HG02943 (cell line): ENCODE measurements at regions not wholly inside any gene's neighbourhood (a gene's known extent, or its start where the extent isn't known, plus 50 kb on each side); places are given as distances from the start of the nearest gene placed in this dataset.
"Not testable (repeated sequence)": the region's sequence is repeated elsewhere in the genome, so short reads cannot be mapped to it uniquely, and the experiment has no call there.

ENCODE experiments used
- ATAC-seq: cut with Tn5 transposase; IDR thresholded peaks from one replicate; pipeline ENCODE4 v1.9.1; 2021; ENCODE audit warnings: mild to moderate bottlenecking, low read depth, moderate library complexity; ENCODE audit not compliant: unreplicated experiment

- no peak for ATAC-seq
Observed at GRCh38 chrX:16316331-16316730, 149.1 kb downstream of the MAGEB17 start.

GRCh38 chrX:16319929-16320328 is 152.6 kb downstream of the MAGEB17 start:
- no peak for ATAC-seq

- ATAC-seq: no peak
Observed at GRCh38 chrX:16320765-16321355, 153.6 kb downstream of the MAGEB17 start.

- no peak for ATAC-seq
Observed at GRCh38 chrX:16333453-16333852, 166.2 kb downstream of the MAGEB17 start.

GRCh38 chrX:16335181-16335580 is 167.9 kb downstream of the MAGEB17 start:
- no peak for ATAC-seq

- ATAC-seq: no peak
Observed at GRCh38 chrX:16347968-16348670, 180.8 kb downstream of the MAGEB17 start.

- ATAC-seq: no peak
Observed at GRCh38 chrX:16357902-16358301, 190.6 kb downstream of the MAGEB17 start.

- not testable (repeated sequence) for ATAC-seq
Observed at GRCh38 chrX:16360056-16360455, 192.8 kb downstream of the MAGEB17 start.

GRCh38 chrX:16368696-16369095 is 201.4 kb downstream of the MAGEB17 start:
- ATAC-seq: no peak

- ATAC-seq: no peak
Observed at GRCh38 chrX:16376056-16376455, 208.8 kb downstream of the MAGEB17 start.

GRCh38 chrX:16386126-16386525 is 218.8 kb downstream of the MAGEB17 start:
- no peak for ATAC-seq

GRCh38 chrX:16392597-16392996 is 225.3 kb downstream of the MAGEB17 start:
- no peak for ATAC-seq

- ATAC-seq: no peak
Observed at GRCh38 chrX:16394290-16394689, 227.0 kb downstream of the MAGEB17 start.

GRCh38 chrX:16403808-16404207 is 236.5 kb downstream of the MAGEB17 start:
- ATAC-seq: no peak

GRCh38 chrX:16416588-16416987 is 233.4 kb upstream of the S100G start:
- ATAC-seq: no peak

- no peak for ATAC-seq
Observed at GRCh38 chrX:16418650-16419049, 231.3 kb upstream of the S100G start.

GRCh38 chrX:16427668-16428067 is 222.3 kb upstream of the S100G start:
- no peak for ATAC-seq

GRCh38 chrX:16429406-16429805 is 220.6 kb upstream of the S100G start:
- no peak for ATAC-seq

- no peak for ATAC-seq
Observed at GRCh38 chrX:16431266-16431665, 218.7 kb upstream of the S100G start.

- no peak for ATAC-seq
Observed at GRCh38 chrX:16433021-16433420, 216.9 kb upstream of the S100G start.

GRCh38 chrX:16435399-16435986 is 214.5 kb upstream of the S100G start:
- ATAC-seq: no peak
